Cerebellar cortex (tissue), 1 donor: ENCODE measurements at regions not wholly inside any gene's neighbourhood (a gene's known extent, or its start where the extent isn't known, plus 50 kb on each side); places are given as distances from the start of the nearest gene placed in this dataset.

Experiments used
- DNase-seq: peaks from one replicate; pipeline ENCODE4 v3.0.0-alpha.2; 2015; ENCODE audit warnings: low spot score

- no peak for DNase-seq
Measured at GRCh38 chr2:126586317-126586716, 69.6 kb upstream of the GYPC start.

- no peak for DNase-seq
Measured at GRCh38 chr2:126599062-126599461, 56.9 kb upstream of the GYPC start.

DNA sequence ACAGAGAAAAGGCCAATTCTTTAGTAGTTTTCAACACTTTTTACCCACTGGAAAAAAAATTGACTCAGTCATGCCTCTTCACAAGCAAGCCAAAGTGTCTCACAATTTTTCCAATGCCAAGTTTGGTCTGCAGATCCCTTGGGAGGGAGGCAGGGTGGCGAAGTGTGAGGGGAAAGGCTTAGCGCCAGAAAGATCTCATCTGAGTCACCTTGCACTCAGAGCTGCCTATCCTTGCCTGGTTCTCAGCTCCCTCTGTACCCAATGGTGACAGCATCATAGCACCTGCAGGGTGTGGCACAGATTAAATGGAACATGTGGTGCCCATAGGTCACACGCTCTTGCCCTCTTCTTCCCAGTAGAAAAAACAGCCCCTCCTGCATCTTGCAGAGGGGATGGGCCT lies 55.2 kb upstream of the GYPC start:
- DNase-seq, result no peak

DNA sequence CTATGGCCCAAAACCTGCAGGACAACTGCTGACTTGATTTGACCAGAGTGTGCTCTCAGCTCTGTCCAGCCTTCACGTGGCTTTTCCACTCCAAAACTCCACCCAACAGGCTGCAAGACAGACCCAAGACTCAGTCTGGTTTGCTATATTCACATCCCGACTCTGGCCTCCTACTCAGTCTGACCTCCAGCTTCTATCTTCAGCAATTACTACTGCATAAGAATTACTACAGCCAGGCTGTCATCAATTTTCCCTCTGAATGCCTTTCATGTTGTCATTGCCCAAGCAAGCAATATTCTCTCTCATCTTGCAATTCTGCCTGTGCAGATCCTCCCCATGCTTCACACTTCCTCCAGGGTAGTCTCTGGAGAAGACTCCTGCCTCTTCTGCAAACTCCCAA lies 53.6 kb upstream of the GYPC start:
- no peak for DNase-seq
